Thyroid gland (tissue), 4 donors: ENCODE measurements at regions not wholly inside any gene's neighbourhood (a gene's known extent, or its start where the extent isn't known, plus 50 kb on each side); places are given as distances from the start of the nearest gene placed in this dataset.
"Not testable (repeated sequence)": the region's sequence is repeated elsewhere in the genome, so short reads cannot be mapped to it uniquely, and the experiment has no call there.

Source experiments
- DNase-seq, 2 donors: peaks; one replicate each; pipeline ENCODE4 v3.0.0-alpha.2; 2019
- H3K27ac ChIP-seq, 3 donors: fragments of 200-600 bp; sonication (generic); 1 replicate in 2 of 3; 2 replicates in 1 of 3; pipeline ENCODE4 v1.5.1; 2016 to 2019; ENCODE audit warnings: mild to moderate bottlenecking in 1 of 3, moderate library complexity in 1 of 3
- H3K27me3 ChIP-seq: fragments of 200-600 bp; sonication (generic); one replicate; pipeline ENCODE4 v1.5.1; 2019
- H3K36me3 ChIP-seq, 2 donors: fragments of 200-600 bp; sonication (generic); one replicate each; pipeline ENCODE4 v1.5.1; 2016 to 2019
- H3K4me1 ChIP-seq, 2 donors: fragments of 200-600 bp; sonication (generic); one replicate each; pipeline ENCODE4 v1.5.1; 2017 to 2019
- H3K4me3 ChIP-seq, 3 donors: fragments of 200-600 bp; sonication (generic); replicated peaks in 1 of 3; 1 replicate in 2 of 3; 2 replicates in 1 of 3; pipeline ENCODE4 v1.5.1; 2016; ENCODE audit warnings: mild to moderate bottlenecking in 1 of 3
- H3K9me3 ChIP-seq: fragments of 200-600 bp; sonication (generic); one replicate; pipeline ENCODE4 v1.5.1; 2017
- POLR2A ChIP-seq, 2 donors: fragments of 450-650 bp; IDR thresholded peaks; one replicate each; pipeline ENCODE4 v1.6.1; 2017; ENCODE audit warnings: antibody characterized with exemption in 2 of 2, mild to moderate bottlenecking in 2 of 2, moderate library complexity in 1 of 2
- WGBS, 2 donors: methylation state at CpG; one replicate each; pipeline ENCODE4 v1.1.5; 2017; 5-methylcytosine and 5-hydroxymethylcytosine counted together
- intact Hi-C: fragments of 100-400 bp; cut with DNase I; formaldehyde crosslinking; loops from one replicate; pipeline ENCODE4 v1.15.1; 2023
- TF ChIP-seq, protein P1 (sequence below), 6 experiments: fragments of 200-600 bp in 3 of 6; fragments of 450-650 bp in 3 of 6; sonication (generic) in 3 of 6; IDR thresholded peaks; one replicate each; pipeline ENCODE4 v1.5.1; 2016 to 2019; ENCODE audit warnings: antibody characterized with exemption in 6 of 6, mild to moderate bottlenecking in 2 of 6, inconsistent platforms in 1 of 6, moderate library complexity in 1 of 6

DNA sequence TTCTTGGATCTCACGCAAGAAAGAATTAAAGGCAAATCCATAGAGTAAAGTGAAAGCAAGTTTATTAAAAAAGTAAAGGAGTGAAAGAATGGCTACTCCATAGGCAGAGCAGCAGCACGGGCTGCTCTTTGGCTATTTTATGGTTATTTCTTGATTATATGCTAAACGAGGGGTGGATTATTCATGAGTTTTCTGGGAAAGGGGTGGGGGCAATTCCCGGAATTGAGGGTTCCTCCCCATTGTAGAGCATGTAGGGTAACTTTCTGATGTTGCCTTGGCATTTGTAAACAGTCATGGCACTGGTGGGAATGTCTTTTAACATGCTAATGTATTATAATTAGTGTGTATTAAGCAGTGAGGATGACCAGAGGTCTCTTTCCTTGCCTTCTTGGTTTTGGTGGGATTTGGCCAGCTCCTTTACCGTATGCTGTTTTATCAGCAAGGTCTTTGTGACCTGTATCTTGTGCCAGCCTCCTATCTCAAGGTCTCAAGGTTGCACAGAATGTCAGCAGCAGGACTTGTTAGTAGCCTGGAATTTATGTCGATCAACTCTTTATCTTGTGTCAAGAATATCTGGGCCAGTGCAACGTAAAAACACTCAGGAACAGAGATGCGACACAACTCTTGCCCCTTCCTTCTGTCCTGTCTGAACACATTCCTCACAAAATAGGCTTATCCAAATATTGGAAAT lies 931.4 kb downstream of the QKI start:
- H3K27ac ChIP-seq, result no peak overlapping the region
- no peaks in the 10 kb centered on the region for H3K4me1 ChIP-seq
- intact Hi-C loops, result no loop called here
- no peak overlapping the region for H3K4me3 ChIP-seq
- H3K27me3 ChIP-seq, result no peaks in the 10 kb centered on the region
- no peak for TF ChIP-seq POLR2A (IDR thresholded peaks at IDR 0.05)
- TF ChIP-seq, protein P1, sequence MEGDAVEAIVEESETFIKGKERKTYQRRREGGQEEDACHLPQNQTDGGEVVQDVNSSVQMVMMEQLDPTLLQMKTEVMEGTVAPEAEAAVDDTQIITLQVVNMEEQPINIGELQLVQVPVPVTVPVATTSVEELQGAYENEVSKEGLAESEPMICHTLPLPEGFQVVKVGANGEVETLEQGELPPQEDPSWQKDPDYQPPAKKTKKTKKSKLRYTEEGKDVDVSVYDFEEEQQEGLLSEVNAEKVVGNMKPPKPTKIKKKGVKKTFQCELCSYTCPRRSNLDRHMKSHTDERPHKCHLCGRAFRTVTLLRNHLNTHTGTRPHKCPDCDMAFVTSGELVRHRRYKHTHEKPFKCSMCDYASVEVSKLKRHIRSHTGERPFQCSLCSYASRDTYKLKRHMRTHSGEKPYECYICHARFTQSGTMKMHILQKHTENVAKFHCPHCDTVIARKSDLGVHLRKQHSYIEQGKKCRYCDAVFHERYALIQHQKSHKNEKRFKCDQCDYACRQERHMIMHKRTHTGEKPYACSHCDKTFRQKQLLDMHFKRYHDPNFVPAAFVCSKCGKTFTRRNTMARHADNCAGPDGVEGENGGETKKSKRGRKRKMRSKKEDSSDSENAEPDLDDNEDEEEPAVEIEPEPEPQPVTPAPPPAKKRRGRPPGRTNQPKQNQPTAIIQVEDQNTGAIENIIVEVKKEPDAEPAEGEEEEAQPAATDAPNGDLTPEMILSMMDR (IDR thresholded peaks at IDR 0.05), result no peak
- 79 to 83% methylated on average over 8 of the region's 8 CpGs for WGBS, 2 donors
- no peaks in the 10 kb centered on the region for H3K9me3 ChIP-seq
- H3K36me3 ChIP-seq, result no peaks in the 10 kb centered on the region
- DNase-seq, result no peak

DNA sequence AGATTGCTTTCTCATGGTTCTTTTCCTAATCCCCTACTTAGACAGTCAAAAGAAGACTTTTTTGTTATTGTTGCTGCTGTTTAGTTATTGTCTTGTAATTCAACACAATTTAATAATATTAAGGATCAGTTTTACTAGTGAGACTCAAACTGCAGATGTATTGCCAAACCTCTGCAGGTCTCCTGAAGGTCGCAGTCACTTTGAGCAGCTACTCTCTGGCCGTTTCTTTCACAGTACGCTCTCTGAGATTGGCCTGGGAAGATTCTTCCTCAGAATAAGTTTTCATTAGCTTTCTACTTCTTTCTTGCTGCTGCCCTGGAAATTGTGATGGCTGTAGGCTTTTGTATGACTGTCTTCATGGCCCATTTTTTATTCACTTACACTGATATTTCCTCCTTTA lies 930.8 kb downstream of the QKI start:
- H3K27me3 ChIP-seq, result no peaks in the 10 kb centered on the region
- TF ChIP-seq, protein P1 (IDR thresholded peaks at IDR 0.05), result no peak
- no peak for TF ChIP-seq POLR2A (IDR thresholded peaks at IDR 0.05)
- H3K4me3 ChIP-seq, result no peak overlapping the region
- WGBS, 2 donors, result 66 to 73% methylated on average over 3 of the region's 3 CpGs
- no peaks in the 10 kb centered on the region for H3K36me3 ChIP-seq
- DNase-seq, result no peak
- no peaks in the 10 kb centered on the region for H3K9me3 ChIP-seq
- intact Hi-C loops, result no loop called here
- H3K4me1 ChIP-seq, result no peaks in the 10 kb centered on the region
- H3K27ac ChIP-seq, result no peak overlapping the region

DNA sequence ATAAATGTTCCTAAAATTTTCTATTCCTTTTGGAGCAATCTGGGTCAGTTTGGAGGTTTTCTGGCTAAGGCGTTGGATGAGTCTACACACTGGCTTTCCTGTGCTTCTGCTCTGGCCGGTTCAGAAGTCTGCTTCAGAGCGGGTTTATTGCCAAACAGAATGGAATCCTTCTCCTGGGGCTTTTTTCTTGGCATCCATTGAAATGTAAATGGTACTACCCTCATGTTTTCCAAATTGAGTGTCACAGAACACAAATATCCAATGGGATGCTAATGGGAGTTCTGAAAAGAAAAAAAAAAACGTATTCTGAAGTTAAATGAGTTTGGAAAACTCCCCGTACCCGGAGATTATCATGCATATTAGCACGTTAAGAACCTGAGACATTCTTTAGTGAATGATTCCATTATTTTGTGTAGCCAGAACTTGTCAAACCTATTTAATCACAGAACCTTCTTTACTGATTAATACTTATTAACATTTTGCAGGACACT lies 930.3 kb downstream of the QKI start:
- no peak overlapping the region for H3K27ac ChIP-seq
- H3K36me3 ChIP-seq, result no peaks in the 10 kb centered on the region
- 53 to 60% methylated on average over 7 of the region's 7 CpGs for WGBS, 2 donors
- DNase-seq, result no peak
- no peak overlapping the region for H3K4me3 ChIP-seq
- H3K27me3 ChIP-seq, result no peaks in the 10 kb centered on the region
- no peaks in the 10 kb centered on the region for H3K4me1 ChIP-seq
- intact Hi-C loops, result no loop called here
- H3K9me3 ChIP-seq, result no peaks in the 10 kb centered on the region
- TF ChIP-seq POLR2A (IDR thresholded peaks at IDR 0.05), result no peak
- TF ChIP-seq, protein P1 (IDR thresholded peaks at IDR 0.05), result no peak

DNA sequence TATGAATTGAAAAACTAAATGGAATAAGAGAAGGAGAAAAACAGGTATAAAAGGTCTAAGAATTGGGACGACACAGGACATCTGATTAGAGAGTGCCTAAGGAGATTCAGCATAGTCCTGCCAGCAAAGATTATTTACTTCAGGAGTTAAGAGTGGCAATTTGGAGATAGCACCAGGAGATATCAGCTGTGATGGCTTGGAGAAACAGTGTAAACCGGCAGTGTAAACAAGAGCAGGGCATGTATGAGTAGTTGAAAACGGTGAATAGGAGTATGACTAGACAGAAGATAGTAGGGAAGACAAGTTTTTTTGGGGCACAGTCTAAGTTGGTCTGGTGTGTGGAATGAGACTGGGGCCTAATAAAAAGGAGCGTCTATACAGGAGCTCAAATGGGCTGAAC lies 924.9 kb downstream of the QKI start:
- not testable (repeated sequence) for H3K27ac ChIP-seq

DNA sequence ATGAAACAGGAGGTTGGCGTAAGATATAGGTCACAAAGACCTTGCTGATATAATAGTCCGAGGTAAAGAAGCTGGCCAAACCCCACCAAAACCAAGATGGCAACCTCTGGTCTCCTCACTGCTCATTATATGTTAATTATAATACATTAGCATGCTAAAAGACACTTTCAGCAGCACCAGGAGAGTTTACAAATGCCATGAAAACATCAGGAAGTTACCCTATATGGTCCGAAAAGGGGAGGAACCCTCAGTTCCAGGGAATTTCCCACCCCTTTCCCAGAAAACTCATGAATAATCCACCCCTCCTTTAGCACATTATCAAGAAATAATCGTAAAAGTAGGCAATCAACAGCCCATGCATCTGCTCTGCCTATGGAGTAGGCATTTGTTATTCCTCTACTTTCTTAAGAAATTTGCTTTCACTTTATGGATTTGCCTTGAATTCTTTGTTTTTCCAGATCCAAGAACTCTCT lies 923.4 kb downstream of the QKI start:
- Histone ChIP-seq H3K27ac (no peak overlapping the region), H3K9me3 (no peaks in the 10 kb centered on the region), H3K4me3 (no peak overlapping the region), H3K4me1 (no peaks in the 10 kb centered on the region), H3K27me3 (no peaks in the 10 kb centered on the region), H3K36me3 (no peaks in the 10 kb centered on the region)
- TF ChIP-seq POLR2A (IDR thresholded peaks at IDR 0.05), result no peak
- TF ChIP-seq, protein P1 (IDR thresholded peaks at IDR 0.05), result no peak
- intact Hi-C loops, result no loop called here
- 90 to 94% methylated on average over 4 of the region's 4 CpGs for WGBS, 2 donors
- no peak for DNase-seq

More for the DNA sequence above, 924.9 kb downstream of the QKI start:
- intact Hi-C loops, H3K9me3 ChIP-seq, DNase-seq, H3K36me3 ChIP-seq, H3K4me1 ChIP-seq, H3K27me3 ChIP-seq, H3K4me3 ChIP-seq: not testable (repeated sequence)
- 57 to 62% methylated on average over 4 of the region's 4 CpGs for whole genome bisulfite sequencing, 2 donors
